Esophagus mucosa (tissue), 1 donor: ENCODE measurements at regions not wholly inside any gene's neighbourhood (a gene's known extent, or its start where the extent isn't known, plus 50 kb on each side); places are given as distances from the start of the nearest gene placed in this dataset.
"Not testable (repeated sequence)": the region's sequence is repeated elsewhere in the genome, so short reads cannot be mapped to it uniquely, and the experiment has no call there.

ENCODE experiments used
- ATAC-seq: fragments of 200-7000 bp; cut with Tn5 transposase; one replicate; pipeline ENCODE4 v1.9.1; 2020
- donor health status: DM: yes; HTN: yes; CAD: no.

DNA sequence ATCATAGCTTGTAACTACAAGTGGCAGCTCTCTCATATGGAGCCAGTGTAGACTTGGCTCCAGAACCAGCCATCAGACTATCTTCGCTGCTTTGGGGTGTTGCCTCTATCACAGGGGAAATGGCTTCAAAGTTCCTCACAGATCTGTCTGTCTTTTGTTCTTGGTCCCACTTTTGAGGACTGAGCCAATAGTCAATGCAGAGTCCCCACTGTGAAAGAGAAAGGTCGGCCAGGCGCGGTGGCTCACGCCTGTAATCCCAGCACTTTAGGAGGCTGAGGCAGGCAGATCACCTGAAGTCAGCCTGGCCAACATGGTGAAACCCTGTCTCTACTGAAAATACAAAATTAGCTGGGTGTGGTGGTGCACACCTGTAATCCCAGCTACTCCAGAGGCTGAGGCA, 86.9 kb upstream of the FZD7 start:
- not testable (repeated sequence) for ATAC-seq

GRCh38 chr2:201947287-201947686, 86.4 kb upstream of the FZD7 start:
- ATAC-seq = no peak

- ATAC-seq = no peak
Measured at GRCh38 chr2:201949181-201949926, 84.3 kb upstream of the FZD7 start.

DNA sequence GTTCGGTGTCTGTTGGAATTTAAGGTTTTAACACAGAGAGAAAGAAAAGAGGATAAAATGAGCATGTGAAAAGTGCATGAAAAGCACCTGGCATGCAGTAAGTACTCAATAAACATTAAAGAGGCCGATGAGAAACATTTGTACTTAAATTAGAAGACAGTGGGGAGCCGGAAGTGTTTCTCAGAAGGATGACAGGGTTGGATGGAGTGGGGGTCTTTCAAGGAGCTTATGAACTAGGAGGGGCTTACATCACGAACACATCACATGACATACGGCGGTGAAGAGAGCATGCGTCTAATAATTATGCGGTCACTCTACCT, 83.8 kb upstream of the FZD7 start:
- no peak for ATAC-seq

DNA sequence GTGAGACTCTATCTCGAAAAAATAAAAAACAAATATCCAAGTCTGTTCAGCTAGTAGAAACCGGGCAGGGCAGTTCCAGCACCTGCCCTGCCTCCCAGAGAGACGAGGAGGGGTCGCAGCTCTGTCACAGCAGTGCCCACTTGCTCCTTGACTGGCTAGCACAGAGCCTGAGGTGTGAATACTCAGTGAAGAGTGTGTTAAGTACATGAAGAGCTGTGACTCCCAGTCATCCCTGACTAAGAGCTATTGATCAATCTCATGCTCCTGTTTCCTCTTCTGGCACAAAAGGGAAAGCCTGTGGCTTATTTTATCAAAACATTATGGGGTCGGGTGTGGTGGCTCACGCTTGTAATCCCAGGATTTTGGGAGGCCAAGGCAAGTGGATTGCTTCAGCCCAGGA, 83.0 kb upstream of the FZD7 start:
- ATAC-seq = peak; percentile 55

- ATAC-seq = peak; percentile 23
Measured at GRCh38 chr2:201952187-201952586, 81.5 kb upstream of the FZD7 start.

- no peak for ATAC-seq
Measured at GRCh38 chr2:201953396-201953795, 80.3 kb upstream of the FZD7 start.

DNA sequence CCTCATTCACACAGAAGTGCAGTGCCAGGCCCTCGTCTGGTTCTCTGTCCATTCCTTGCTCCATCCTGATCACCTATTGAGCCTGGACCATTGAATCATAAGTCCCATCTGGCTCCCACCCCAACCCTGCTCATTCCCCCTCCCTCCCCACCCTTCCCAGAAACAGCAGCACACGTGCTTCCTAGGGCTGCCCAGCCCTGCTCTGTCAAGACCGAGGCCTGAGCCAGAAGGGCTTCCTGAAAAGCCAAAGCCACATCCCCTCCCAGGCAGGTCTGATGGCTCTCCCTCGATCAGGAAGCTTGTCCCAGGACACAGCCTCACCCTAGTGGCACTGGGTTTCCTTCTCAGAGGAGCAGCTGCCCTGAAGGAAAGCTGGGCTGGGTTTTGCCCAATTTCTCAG, 79.8 kb upstream of the FZD7 start:
- no peak for ATAC-seq

DNA sequence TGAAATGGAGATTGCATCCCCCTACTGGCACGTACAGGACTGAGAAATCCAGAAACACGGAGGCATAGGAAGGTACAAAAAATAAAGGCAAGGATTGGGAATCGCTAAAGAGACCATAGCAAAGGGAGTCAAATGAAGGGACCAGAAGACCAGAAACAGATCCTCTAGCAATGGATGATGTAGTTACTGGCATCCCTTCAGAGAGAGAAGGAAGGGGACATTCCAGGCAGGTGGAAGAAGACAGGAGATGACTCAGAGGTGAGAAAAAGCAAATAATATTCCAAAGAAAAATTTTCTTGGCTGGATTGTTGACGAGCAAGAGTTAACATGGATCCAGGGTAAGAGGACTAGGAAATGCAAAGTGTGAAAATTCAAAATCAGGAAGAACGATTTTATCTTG, 78.4 kb upstream of the FZD7 start:
- no peak for ATAC-seq

DNA sequence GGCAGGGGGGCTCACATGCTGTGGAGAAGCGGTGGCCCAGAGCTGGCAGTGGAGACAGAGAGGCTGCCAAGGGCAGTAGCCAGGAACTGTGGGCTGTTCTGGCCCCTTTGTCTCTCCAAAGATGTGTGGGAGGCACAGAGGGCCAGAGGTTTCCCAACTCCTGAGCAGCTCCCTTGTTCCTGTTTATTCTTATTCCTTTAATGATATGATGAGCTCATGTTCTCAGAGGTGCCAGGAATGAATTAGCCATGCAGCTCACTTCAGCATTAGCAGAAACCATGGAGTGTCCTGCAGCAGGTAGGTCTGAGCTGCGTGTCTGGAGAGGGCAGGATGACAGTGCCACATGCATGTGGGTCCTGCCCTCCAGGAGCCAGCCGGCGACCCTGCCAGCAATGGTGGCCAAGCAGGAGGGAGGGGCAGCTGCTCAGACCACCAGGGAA, 77.9 kb upstream of the FZD7 start:
- ATAC-seq = no peak

DNA sequence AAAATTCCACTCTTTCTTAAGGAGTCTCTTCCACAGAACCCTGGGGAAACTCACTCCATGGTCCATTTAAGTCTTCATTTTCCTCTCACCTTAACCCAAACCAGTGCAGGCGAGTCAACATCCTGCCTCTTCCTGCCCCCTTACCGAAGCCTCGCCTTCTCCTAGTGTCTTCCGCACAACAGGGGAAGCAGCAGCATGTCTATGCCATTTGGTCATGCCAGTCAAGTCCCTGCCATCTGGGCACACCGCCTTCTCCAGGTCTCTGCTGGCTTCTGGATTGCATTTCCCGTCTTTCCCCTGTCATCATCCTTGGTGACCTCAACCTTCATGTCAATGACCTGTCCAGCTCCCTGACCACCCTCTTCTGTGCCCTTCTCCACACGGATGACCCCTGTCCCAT, 77.3 kb upstream of the FZD7 start:
- no peak for ATAC-seq

GRCh38 chr2:201957091-201957490, 76.6 kb upstream of the FZD7 start:
- no peak for ATAC-seq

DNA sequence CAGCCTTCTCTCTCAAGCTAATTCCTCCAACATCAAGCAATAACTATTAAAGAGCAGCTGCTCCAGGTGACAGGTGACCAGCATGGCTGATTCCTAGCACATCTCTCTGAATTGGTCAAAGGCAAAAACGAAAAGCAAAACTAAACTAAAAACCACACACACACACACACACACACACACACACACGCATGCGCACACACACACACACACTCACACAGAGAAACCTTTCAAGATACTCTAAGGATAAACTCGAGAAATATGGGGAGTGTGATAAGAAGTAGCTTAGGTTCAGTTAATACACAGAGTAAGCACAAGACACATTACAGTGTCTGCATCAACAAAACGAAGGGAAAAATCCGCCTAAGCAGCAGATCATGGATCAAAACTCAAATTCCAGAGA, 74.5 kb upstream of the FZD7 start:
- ATAC-seq = no peak

DNA sequence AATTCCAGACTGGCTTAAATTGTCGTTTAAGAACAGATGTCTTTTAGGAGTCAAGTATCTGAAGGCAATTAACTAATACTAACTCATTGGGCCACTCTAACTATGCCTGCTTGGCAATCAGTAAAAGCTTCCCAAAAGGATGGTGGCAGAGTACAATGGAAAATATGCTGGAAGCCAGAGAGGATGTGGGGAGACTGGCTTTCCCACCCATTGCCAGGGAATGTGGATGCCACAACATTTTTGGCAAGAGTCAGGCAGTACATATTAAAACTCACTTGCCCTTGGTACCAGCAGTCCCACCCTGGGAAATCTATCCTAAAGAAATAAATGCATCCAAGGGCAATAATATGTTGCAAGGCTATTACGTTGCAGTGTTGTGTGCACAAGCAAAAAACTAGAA, 74.0 kb upstream of the FZD7 start:
- ATAC-seq = no peak

- no peak for ATAC-seq
Measured at GRCh38 chr2:201960305-201960704, 73.3 kb upstream of the FZD7 start.

DNA sequence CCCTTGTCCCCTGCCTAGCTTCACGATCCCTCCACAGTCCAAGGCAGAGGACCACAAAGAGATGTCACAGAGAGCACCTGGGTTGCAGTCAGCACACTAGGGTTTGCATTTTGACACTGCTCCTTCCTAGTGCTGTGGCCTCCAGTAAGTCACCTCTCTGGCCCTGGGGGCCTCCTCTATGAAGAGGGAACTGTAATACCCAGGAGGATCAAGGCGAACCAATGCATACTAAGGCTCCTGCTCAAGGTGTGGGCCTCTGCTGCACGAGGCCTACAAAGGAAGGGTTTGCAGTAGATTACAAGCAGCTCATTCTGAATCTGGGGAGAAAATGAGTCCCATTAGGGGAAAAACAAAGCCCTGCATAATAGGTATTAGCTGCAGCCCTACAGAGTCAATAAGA, 72.3 kb upstream of the FZD7 start:
- no peak for ATAC-seq

GRCh38 chr2:201962774-201963562, 70.7 kb upstream of the FZD7 start:
- ATAC-seq = no peak

DNA sequence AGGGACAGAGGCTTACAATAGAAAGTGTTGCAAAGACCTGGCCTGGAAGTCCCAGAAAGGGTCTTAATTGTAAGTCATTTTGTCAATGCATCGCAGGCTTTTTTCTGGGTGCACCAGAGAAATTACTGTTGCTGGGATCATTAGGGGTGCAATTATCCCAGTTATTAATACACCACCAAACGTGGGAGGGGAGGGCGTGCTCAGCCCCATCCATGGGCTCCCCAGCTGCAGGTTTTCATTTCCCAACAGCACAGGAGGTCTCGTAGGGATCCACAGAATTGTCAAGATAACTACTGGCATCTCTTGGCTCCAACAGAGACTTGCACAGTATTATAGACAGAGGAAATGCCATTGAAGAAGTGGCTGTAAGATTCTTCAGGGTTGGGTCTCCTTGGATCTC, 69.6 kb upstream of the FZD7 start:
- no peak for ATAC-seq

DNA sequence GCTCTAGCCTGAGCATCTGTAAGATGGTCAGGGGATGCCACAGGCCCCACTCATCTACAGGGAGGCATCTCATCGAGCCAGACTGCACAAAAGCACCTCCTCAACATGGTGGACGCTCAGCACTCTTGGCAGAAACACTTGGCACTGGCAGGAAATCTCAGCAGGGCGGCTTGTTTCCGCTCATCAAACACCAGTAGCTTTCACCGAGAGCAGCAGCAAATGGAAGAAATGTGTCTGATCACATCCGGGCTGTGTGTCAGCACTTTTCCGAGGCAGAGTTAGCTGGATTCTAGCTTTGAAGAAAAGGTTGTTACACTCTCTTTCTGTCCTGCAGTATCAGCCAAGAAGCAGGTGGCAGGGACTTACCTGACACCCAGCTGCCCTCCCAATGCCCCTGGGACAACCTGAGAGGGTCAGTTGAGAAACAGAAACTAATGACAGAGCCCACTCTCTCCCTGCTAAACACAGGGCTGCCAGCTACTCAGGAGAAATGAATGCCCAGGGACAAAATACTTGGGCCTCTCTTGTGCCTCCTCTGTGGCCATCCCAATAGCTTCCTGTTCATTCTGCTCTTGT, 68.9 kb upstream of the FZD7 start:
- ATAC-seq = no peak

- ATAC-seq = no peak
Measured at GRCh38 chr2:201965550-201965949, 68.1 kb upstream of the FZD7 start.

DNA sequence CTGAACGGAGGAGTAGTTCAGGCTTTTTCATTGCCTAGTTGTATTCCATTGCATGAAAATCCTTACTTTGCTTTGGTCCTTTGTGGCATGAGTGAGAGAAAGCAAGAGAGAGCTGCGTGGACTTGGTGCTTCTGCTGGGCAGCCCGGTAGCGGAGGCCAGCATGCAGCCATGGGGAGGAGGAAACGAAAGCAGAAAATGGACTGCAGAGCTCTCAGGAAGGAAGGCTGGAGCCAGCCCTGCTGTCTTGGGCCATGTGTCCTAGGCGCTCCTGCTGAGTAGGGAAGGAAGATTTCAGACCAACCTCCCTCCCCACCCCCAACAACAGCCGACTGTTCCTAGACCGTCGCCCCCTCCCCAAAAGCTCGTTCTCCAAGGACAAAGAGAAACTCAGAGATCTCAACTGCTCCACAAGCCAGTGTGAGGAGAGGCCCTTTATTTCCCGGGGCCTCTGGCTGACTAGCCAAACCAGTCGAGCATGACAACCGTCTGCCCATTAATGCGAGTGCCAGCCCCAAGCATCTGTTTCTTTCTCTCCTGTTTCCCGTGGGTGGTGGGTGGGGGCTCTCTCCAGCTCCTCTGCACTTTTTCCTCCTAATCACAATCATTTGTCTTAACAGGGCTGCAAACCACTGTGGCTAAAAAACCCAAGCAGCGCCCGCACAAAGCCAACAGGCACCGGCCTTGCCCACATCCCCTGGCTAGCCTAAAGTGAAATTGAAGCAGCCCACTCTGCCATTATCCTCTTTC, 66.8 kb upstream of the FZD7 start:
- ATAC-seq = peak; percentile 28

DNA sequence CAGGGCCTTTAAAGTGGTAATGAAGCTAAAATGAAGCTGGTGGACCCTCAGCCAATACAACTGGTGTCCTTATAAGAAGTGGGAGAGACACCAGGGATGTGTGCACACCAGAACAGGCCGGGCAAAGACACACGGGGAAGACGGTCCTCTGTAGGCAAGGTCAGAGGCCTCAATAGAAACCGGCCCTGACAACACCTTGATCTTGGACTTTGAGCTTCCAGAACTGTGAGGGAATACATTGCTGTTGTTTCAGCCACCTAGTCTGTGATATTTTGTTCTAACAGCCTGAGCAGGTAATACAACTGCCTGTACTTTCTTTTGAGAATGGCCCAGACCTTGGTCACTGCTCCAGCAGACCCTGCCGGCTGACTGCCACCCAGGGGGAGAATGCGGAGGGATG, 65.6 kb upstream of the FZD7 start:
- ATAC-seq = no peak

DNA sequence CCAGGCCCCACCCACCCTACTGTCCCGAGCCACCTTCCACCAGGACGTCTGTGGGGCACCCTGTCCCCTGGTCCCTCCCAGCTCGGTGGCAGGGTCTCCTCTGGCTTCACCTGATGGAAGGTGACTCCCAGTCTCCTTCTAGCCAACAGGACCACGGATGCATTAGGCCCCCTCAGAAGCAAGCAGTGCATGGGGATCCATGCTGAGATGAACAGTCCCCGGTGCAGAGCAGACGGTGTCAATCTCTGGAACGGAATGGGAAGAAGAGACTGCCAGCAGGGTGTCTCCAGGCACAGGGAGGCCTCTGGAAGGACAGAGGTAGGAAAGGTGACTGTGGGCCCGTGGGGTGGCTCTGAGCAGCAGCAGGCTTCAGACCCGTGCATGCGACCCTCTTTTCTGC, 65.2 kb upstream of the FZD7 start:
- ATAC-seq = no peak
